ENCODE measurements at regions not wholly inside any gene's neighbourhood (a gene's known extent, or its start where the extent isn't known, plus 50 kb on each side); places are given as distances from the start of the nearest gene placed in this dataset.
"Not testable (repeated sequence)": the region's sequence is repeated elsewhere in the genome, so short reads cannot be mapped to it uniquely, and the experiment has no call there.

DNA sequence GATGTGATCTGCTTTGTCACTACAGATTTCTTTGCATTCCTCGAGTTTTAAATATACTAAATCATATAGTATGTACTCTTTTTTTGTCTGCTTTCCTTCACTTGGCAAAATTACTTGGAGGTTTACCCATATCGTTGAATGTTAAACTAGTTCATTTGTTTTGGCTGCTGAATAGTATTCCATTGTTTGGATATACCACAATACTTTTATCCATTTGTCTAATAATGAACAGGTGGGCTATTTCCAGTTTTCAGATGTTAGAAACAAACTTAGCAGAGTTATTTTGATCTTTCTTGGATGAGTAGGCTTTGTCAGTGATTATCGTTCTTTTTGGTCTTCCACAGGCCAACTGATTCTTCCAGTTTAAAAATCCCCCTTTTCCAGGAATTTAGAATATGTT is 154.0 kb upstream of the TGFBR2 start:
- no peak for DNase-seq

GRCh38 chr3:30453360-30454039 is 152.9 kb upstream of the TGFBR2 start:
- DNase-seq: no peak

DNA sequence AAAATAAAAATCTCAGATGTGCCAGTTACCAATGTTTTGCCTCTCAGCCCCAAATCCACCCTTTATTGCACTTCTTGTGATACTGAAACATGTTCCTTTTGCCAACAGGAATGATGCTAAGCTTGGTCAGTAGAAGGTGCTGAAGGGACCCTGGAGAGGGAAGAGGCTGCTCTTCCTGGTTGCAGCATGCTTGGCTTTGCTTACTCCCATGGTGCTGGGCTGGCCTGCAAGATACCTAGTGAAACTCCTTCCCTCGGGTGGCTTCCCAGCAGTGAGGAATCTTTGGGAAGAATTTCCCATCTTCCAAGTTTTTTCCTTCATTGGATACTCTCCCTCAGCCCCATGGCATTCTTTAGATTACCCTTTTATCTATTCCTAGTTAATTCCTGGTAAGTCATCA is 151.8 kb upstream of the TGFBR2 start:
- no peak for DNase-seq

GRCh38 chr3:30455112-30455511 is 151.3 kb upstream of the TGFBR2 start:
- not testable (repeated sequence) for DNase-seq

- DNase-seq: no peak
These were observed 150.6 kb upstream of the TGFBR2 start for GRCh38 chr3:30455840-30456239.

DNA sequence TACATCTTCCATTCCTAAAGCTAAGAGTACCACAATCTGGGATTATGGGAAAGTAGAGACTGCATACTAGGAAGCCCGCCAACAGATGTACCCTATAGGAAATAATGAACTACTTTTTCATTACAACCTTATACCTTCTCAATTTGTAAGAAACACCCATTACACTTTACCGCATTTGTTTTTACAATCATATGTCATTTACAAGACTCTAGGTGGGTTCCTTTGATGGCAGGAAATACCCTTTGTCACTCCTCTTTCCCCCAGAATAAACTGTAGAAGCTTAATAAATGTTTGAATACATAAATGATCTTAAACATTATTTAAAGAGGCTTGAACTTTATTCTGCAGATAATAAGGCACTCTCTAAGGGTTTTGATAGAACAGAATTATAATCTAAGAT is 150.1 kb upstream of the TGFBR2 start:
- DNase-seq: no peak

DNA sequence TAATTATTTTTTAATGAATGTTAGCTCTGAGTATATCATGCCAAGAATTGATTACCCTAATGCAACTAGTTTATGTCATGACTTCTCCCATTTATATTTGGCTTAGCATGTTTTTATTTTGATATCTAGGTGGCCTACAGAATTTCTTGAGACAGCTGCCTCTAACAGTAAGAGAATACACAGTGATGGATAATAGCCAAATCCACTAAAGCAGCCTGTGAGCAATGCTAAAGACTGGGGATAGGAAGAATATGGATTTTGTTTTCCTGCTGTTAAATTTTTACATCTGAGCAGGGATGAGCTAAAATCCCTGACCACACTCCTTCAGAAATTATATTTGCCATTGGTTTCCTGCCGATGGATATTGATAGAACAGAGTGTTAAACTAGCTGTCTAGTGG is 149.3 kb upstream of the TGFBR2 start:
- DNase-seq: no peak

- no peak for DNase-seq
These were observed 148.7 kb upstream of the TGFBR2 start for GRCh38 chr3:30457726-30458125.

DNA sequence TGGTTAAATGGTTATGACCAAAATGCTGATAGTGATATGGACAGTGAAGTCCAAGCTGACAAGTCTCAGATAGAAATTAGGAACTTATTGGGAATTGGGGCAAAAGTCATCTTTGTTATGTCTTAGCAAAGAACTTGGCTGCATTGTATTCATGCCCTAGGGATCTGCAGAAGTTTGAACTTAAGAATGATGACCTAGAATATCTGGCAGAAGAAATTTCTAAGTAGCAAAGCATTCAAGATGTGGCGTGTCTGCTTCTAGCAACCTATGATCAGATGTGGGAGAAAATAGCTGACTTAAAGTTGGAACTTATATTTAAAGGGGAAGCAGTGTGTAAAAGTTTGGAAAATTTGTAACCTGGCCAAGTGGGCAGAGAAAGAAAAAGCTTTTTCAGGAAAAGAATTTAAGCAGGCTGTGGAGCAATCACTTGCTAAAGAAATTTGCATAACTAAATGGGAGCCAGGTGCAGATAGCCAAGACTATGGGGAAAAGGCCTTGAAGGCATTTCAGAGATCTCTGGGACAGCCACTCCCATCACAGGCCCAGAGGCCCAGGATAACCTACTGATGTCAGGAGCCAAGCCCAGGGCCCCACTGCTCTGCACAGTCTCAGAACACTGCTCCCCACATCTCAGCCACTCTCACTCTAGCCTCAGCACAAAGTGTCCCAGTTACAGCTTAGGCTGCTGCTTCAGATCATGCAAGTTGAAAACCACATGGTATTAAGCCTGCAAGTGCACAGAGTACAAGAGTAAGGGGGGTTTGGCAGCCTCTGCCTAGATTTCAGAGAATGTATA is 147.8 kb upstream of the TGFBR2 start:
- DNase-seq: no peak

DNA sequence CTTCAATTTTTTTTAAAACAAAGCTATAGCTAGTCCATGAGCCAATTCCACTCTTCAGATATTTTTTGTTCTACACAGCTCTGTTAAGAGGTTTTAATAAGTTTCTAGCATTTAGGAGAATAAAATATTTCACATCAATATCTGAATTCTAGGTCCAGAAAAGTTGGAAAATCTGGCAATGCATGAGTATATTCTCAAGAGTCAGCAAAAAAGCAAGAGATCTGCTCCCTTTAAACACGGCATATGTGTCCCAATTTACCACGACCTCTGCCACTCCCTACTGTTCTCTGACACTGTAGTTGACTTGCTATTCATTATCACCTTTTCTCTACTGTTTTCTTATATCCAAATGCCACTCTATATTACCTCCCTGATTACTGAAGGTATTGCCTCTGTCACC is 145.1 kb upstream of the TGFBR2 start:
- no peak for DNase-seq

DNA sequence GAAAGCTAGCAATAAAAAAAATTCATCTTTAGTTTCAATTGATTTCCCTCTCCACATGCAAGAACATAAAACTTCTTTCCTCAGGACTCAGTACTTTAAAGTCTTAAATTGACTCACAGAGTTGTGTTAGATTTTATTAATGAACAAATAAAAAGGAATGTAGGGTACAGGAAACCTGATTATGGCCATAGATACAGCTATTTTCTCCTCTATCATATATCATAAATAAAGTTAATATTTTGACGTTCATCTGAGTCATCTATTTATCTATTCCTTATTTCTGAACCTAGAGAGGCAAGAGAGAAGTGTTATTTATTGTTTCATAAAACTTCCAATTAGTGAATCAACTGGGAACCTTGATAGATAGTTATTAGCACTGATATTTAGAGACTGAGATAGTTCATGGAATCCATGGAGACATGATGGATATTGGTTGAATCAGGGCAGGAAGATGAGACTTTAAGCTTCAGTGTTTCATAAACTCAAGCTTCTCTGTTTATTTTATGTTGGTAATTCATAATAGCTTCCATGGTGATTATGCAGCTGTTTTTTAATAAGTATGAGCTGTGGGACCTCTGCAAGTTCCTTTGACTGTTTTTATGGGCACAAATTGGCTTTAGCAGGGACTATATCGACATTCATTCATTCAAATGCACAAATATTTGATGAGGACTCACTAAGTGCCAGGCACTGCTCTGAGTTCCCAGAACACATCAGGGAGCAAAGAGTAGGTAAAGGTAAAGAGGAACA is 143.5 kb upstream of the TGFBR2 start:
- no peak for DNase-seq

DNA sequence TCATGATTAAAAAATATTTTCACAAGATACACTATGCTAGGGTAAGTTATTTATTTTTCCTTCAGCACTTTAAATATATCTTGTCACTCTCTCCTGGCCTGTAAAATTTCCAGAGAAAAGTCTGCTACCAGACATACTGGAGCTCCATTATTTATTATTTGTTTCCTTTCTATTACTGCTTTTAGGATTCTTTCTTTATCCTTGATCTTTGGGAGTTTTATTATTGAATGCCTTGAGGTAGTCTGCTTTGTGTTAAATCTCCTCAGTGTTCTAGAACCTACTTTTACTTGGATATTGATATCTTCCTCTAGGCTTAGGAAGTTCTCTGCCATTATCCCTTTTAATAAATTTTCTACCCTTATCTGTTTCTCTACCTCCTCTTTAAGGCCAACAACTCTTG is 142.0 kb upstream of the TGFBR2 start:
- no peak for DNase-seq

DNA sequence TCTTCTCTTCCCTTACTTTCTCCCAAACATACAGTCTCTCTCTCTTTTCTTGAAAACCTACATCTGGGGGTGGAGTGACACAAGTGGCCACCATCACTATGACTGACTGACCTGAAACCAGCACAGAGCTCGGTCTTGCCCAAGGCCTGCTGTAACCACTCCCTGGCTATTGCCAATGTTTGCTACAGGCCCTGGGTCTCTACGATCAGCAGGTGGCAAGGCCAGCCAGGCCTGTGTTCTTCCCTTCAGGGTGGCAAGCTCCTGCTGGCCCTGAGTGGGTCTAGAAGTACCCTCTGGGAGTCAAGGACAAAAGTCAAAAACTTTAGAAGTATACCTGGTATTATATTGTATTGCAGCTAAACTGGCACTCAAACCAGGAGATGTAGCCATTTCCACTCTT is 140.9 kb upstream of the TGFBR2 start:
- no peak for DNase-seq

- no peak for DNase-seq
These were observed 138.7 kb upstream of the TGFBR2 start for GRCh38 chr3:30467596-30468238.

- DNase-seq: no peak
These were observed 137.3 kb upstream of the TGFBR2 start for GRCh38 chr3:30469133-30469532.

DNA sequence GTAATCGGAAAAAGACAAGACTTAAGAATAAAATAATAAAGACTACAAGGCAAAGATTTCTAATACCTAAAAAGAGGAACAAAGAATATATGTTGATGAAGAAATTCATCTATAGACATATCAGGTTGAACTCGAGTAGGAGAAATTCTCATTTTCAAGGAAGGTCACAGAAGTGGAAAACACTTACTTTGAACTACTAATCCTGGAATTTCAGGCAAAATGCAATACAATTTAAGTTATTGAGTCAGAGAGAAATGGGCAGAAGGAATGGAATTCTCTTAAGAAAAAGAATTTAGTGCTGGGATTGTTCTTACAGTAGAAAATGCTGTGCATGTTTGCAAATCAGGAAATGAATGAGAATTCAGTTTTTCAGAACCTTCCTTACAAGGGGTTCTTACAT is 135.9 kb upstream of the TGFBR2 start:
- no peak for DNase-seq

- no peak for DNase-seq
These were observed 135.3 kb upstream of the TGFBR2 start for GRCh38 chr3:30471066-30471465.

GRCh38 chr3:30471796-30472489 is 134.5 kb upstream of the TGFBR2 start:
- DNase-seq: no peak

GRCh38 chr3:30473374-30474051 is 132.9 kb upstream of the TGFBR2 start:
- DNase-seq: no peak

- DNase-seq: no peak
These were observed 132.0 kb upstream of the TGFBR2 start for GRCh38 chr3:30474371-30474770.

DNA sequence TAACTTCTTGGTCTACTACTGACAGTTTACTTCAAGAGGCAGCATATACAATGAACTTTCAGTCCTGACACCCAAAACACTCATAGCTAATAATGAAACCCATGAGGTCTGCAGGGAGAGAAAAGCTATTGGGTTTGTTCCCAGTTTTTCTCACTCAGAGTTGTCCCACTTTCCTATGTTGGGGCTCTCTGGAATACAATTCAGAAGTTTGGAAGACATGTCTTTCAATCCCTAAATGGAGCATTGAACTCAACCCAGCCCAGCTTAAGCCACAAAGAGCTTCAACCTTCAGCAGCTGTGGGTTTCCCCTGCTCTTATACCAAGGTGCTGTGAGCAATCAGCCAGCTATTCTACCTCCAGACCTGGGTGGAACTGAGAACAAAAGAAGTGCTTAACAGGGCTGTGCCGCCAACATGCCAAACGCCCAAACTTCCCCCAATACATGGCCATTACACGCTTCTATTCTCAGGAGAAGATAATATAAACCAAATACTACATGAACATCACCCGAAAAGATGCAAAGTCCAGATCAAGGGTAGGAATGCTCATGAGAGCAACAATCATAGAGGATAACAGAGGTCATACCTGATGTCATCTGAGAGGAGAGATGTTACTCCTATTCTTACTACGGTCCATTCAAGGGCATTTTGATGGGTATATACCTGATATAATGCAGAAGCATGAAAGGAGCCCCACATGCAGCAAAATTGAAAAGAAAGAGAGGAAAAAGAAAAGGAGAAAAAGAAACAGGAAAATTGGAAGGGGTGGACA is 131.2 kb upstream of the TGFBR2 start:
- DNase-seq: no peak
